ENCODE measurements at regions not wholly inside any gene's neighbourhood (a gene's known extent, or its start where the extent isn't known, plus 50 kb on each side); places are given as distances from the start of the nearest gene placed in this dataset.

DNA sequence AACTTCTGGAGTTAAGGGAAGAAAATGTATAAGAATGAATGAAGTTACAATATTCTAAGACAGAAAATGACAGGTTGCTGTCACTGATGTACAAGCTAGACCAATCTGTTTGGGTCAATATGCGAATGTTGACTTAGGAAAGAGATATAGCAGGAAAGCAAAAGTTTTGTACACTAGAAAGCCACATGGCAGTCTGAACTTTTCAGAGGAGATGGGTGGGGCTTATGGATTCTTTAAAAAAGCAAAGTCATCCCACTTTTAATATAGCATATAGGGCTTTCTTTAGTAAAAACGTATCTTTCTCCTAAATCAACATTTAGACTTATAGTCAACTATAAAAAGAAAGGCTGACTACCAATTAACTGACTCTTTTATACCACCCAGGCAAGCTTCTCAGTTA is 381.2 kb downstream of the PTPRC start:
- TF ChIP-seq EZH2 (IDR thresholded peaks at IDR 0.05; ENCODE audit: borderline replicate concordance, low read depth, low read length, poor library complexity, severe bottlenecking) = no peak
- TF ChIP-seq, protein P1, sequence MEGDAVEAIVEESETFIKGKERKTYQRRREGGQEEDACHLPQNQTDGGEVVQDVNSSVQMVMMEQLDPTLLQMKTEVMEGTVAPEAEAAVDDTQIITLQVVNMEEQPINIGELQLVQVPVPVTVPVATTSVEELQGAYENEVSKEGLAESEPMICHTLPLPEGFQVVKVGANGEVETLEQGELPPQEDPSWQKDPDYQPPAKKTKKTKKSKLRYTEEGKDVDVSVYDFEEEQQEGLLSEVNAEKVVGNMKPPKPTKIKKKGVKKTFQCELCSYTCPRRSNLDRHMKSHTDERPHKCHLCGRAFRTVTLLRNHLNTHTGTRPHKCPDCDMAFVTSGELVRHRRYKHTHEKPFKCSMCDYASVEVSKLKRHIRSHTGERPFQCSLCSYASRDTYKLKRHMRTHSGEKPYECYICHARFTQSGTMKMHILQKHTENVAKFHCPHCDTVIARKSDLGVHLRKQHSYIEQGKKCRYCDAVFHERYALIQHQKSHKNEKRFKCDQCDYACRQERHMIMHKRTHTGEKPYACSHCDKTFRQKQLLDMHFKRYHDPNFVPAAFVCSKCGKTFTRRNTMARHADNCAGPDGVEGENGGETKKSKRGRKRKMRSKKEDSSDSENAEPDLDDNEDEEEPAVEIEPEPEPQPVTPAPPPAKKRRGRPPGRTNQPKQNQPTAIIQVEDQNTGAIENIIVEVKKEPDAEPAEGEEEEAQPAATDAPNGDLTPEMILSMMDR (conservative IDR thresholded peaks at IDR 0.05; ENCODE audit: low read depth, low read length) = no peak

Measured in A673 (cell line).